Neural progenitor cell (in vitro differentiated cells): ENCODE measurements at regions not wholly inside any gene's neighbourhood (a gene's known extent, or its start where the extent isn't known, plus 50 kb on each side); places are given as distances from the start of the nearest gene placed in this dataset.

ENCODE experiments used
- DNase-seq: peaks from one replicate; pipeline ENCODE4 v3.0.0-alpha.2; 2016; ENCODE audit warnings: low spot score
- H2AFZ ChIP-seq: fragments of 200-600 bp; sonication (generic); replicated peaks from 2 replicates; pipeline ENCODE4 v1.6.1; 2016; ENCODE audit warnings: antibody characterized with exemption
- H3F3A ChIP-seq: fragments of 200-600 bp; sonication (generic); 2 replicates; pipeline ENCODE4 v1.6.1; 2016; ENCODE audit warnings: antibody characterized with exemption, low read depth
- H3K27ac ChIP-seq: fragments of 200-600 bp; sonication (generic); 2 replicates; pipeline ENCODE4 v1.5.1; 2016; ENCODE audit warnings: mild to moderate bottlenecking
- H3K27me3 ChIP-seq: fragments of 200-600 bp; sonication (generic); 2 replicates; pipeline ENCODE4 v1.6.1; 2016; ENCODE audit warnings: mild to moderate bottlenecking, moderate library complexity
- H3K36me3 ChIP-seq: fragments of 200-600 bp; sonication (generic); 2 replicates; pipeline ENCODE4 v1.5.1; 2016
- H3K4me1 ChIP-seq: fragments of 200-600 bp; sonication (generic); 2 replicates; pipeline ENCODE4 v1.6.1; 2016; ENCODE audit warnings: mixed run types
- H3K4me2 ChIP-seq: fragments of 200-600 bp; sonication (generic); 2 replicates; pipeline ENCODE4 v1.6.1; 2016
- H3K4me3 ChIP-seq: fragments of 200-600 bp; sonication (generic); 2 replicates; pipeline ENCODE4 v1.5.1; 2016
- H3K79me2 ChIP-seq: fragments of 200-600 bp; sonication (generic); 2 replicates; pipeline ENCODE4 v1.6.1; 2016; ENCODE audit warnings: low read depth
- H3K9ac ChIP-seq: fragments of 200-600 bp; sonication (generic); 2 replicates; pipeline ENCODE4 v1.6.1; 2016
- H3K9me3 ChIP-seq: fragments of 200-600 bp; sonication (generic); 2 replicates; pipeline ENCODE4 v1.5.1; 2016; ENCODE audit warnings: low read depth
- H4K20me1 ChIP-seq: fragments of 200-600 bp; sonication (generic); 2 replicates; pipeline ENCODE4 v1.6.1; 2016; ENCODE audit warnings: low read depth
- H3K27ac Mint-ChIP-seq: 3 replicates; pipeline ENCODE4 v1.8.0; 2021; ENCODE audit warnings: mixed read lengths
- H3K27me3 Mint-ChIP-seq: 2 replicates; pipeline ENCODE4 v1.8.0; 2022; ENCODE audit warnings: low read depth, mild to moderate bottlenecking, inconsistent platforms, moderate library complexity, mixed read lengths; ENCODE audit not compliant: insufficient read depth
- H3K36me3 Mint-ChIP-seq: 3 replicates; pipeline ENCODE4 v1.8.0; 2021; ENCODE audit warnings: mixed read lengths
- H3K4me1 Mint-ChIP-seq: 3 replicates; pipeline ENCODE4 v1.8.0; 2021; ENCODE audit warnings: mixed read lengths
- H3K4me3 Mint-ChIP-seq: 3 replicates; pipeline ENCODE4 v1.8.0; 2021; ENCODE audit warnings: mild to moderate bottlenecking, moderate library complexity, mixed read lengths
- H3K9me3 Mint-ChIP-seq: 3 replicates; pipeline ENCODE4 v1.8.0; 2020; ENCODE audit warnings: mixed read lengths
- CTCF ChIP-seq: fragments of 200-600 bp; sonication (generic); IDR thresholded peaks from 2 replicates; pipeline ENCODE4 v1.5.1; 2017; ENCODE audit warnings: antibody characterized with exemption, mild to moderate bottlenecking
- EZH2 ChIP-seq: fragments of 200-600 bp; sonication (generic); IDR thresholded peaks from 2 replicates; pipeline ENCODE4 v1.6.1; 2017; ENCODE audit warnings: antibody characterized with exemption, mild to moderate bottlenecking, moderate library complexity
- EZH2phosphoT487 ChIP-seq: fragments of 200-600 bp; sonication (generic); IDR thresholded peaks from 2 replicates; pipeline ENCODE4 v1.6.1; 2017; ENCODE audit warnings: antibody characterized with exemption

- Histone ChIP-seq H3K36me3 (no peaks in the 10 kb centered on the region), H3K27me3 (no peaks in the 10 kb centered on the region), H3F3A (no peaks in the 10 kb centered on the region), H3K9me3 (no peaks in the 10 kb centered on the region), H2AFZ (no peak overlapping the region), H3K4me2 (no peak overlapping the region), H3K4me3 (no peak overlapping the region), H3K79me2 (no peaks in the 10 kb centered on the region), H4K20me1 (no peaks in the 10 kb centered on the region), H3K9ac (no peak overlapping the region), H3K27ac (no peak overlapping the region), H3K4me1 (no peaks in the 10 kb centered on the region)
- peaks cover 5% of the 10 kb centered on the region for H3K9me3 Mint-ChIP-seq
- H3K4me1 Mint-ChIP-seq: no peaks in the 10 kb centered on the region
- TF ChIP-seq EZH2phosphoT487 (no peak), EZH2 (no peak), CTCF (no peak)
- no peaks in the 10 kb centered on the region for H3K36me3 Mint-ChIP-seq
- no peak overlapping the region for H3K27ac Mint-ChIP-seq
- no peak for DNase-seq
- no peaks in the 10 kb centered on the region for H3K27me3 Mint-ChIP-seq
- no peak overlapping the region for H3K4me3 Mint-ChIP-seq
Observed at GRCh38 chr9:115306865-115307264, 188.9 kb upstream of the TNC start.

GRCh38 chr9:115313545-115313944, 195.6 kb upstream of the TNC start:
- no peak for TF ChIP-seq EZH2
- TF ChIP-seq EZH2phosphoT487: no peak
- no peak for TF ChIP-seq CTCF

GRCh38 chr9:115326461-115326860, 208.5 kb upstream of the TNC start:
- Histone ChIP-seq H3K27ac (no peak overlapping the region), H3K79me2 (no peaks in the 10 kb centered on the region), H3K9ac (no peak overlapping the region), H3K4me2 (no peak overlapping the region), H3K9me3 (no peaks in the 10 kb centered on the region), H3K4me3 (no peak overlapping the region), H4K20me1 (no peaks in the 10 kb centered on the region), H2AFZ (no peak overlapping the region), H3K36me3 (no peaks in the 10 kb centered on the region), H3K27me3 (no peaks in the 10 kb centered on the region), H3F3A (no peaks in the 10 kb centered on the region), H3K4me1 (no peaks in the 10 kb centered on the region)
- no peak overlapping the region for H3K27ac Mint-ChIP-seq
- no peaks in the 10 kb centered on the region for H3K9me3 Mint-ChIP-seq
- no peak for DNase-seq
- no peak overlapping the region for H3K4me3 Mint-ChIP-seq
- peaks cover 5% of the 10 kb centered on the region for H3K4me1 Mint-ChIP-seq
- no peaks in the 10 kb centered on the region for H3K36me3 Mint-ChIP-seq
- TF ChIP-seq EZH2phosphoT487 (no peak), CTCF (no peak), EZH2 (no peak)
- H3K27me3 Mint-ChIP-seq: peaks cover 3% of the 10 kb centered on the region

More at GRCh38 chr9:115313545-115313944, 195.6 kb upstream of the TNC start:
- DNase-seq: no peak
- Mint-ChIP-seq H3K4me3 (no peak overlapping the region), H3K36me3 (no peaks in the 10 kb centered on the region), H3K9me3 (peaks cover 9% of the 10 kb centered on the region), H3K4me1 (no peaks in the 10 kb centered on the region), H3K27me3 (no peaks in the 10 kb centered on the region), H3K27ac (no peak overlapping the region)
- no peaks in the 10 kb centered on the region for H3K36me3 ChIP-seq
- no peaks in the 10 kb centered on the region for H4K20me1 ChIP-seq
- no peaks in the 10 kb centered on the region for H3F3A ChIP-seq
- H3K27me3 ChIP-seq: no peaks in the 10 kb centered on the region
- H3K9ac ChIP-seq: no peak overlapping the region
- H3K27ac ChIP-seq: no peak overlapping the region
- H3K9me3 ChIP-seq: no peaks in the 10 kb centered on the region
- no peak overlapping the region for H3K4me2 ChIP-seq
- H2AFZ ChIP-seq: no peak overlapping the region
- H3K4me3 ChIP-seq: no peak overlapping the region
- no peaks in the 10 kb centered on the region for H3K4me1 ChIP-seq
- no peaks in the 10 kb centered on the region for H3K79me2 ChIP-seq
